SK-N-SH (cell line): ENCODE measurements at regions not wholly inside any gene's neighbourhood (a gene's known extent, or its start where the extent isn't known, plus 50 kb on each side); places are given as distances from the start of the nearest gene placed in this dataset.

Experiments
- CTCF ChIA-PET: fragments of 300-600, 350-600 bp; formaldehyde crosslinking; extraction: SDS; loops from one replicate; lab custom pipeline; 2021; lab: Yijun Ruan, JAX
- POLR2A ChIA-PET: fragments of 350-600 bp; sonication (Branson Sonifier 250); formaldehyde crosslinking; extraction: SDS; loops from one replicate; lab custom pipeline; 2020; ENCODE audit warnings: antibody characterized with exemption, inconsistent platforms; lab: Yijun Ruan, JAX
- DNase-seq: peaks from one replicate; pipeline ENCODE4 v3.0.0; 2012
- H2AFZ ChIP-seq: fragments of 200-600 bp; sonication (generic); 2 replicates; pipeline ENCODE4 v1.8.1; 2016; ENCODE audit warnings: antibody characterized with exemption, mild to moderate bottlenecking, low read depth
- H3F3A ChIP-seq: fragments of 200-600 bp; sonication (generic); replicated peaks from 2 replicates; pipeline ENCODE3; 2016; ENCODE audit warnings: antibody characterized with exemption, mild to moderate bottlenecking; ENCODE audit not compliant: insufficient read depth
- H3K27ac ChIP-seq, 2 experiments: fragments of 200-500 bp in 1 of 2; fragments of 200-600 bp in 1 of 2; sonication (Bioruptor generic) in 1 of 2; sonication (generic), shearing (Covaris generic) in 1 of 2; 2 replicates each; pipeline versions ENCODE4 v1.5.1 to v1.6.1; 2014 to 2016; ENCODE audit warnings: low read depth in 2 of 2, inconsistent platforms in 1 of 2, low read length in 1 of 2, mild to moderate bottlenecking in 1 of 2, mixed read lengths in 1 of 2
- H3K27me3 ChIP-seq: fragments of 200-600 bp; sonication (generic), shearing (Covaris generic); 2 replicates; pipeline ENCODE4 v1.6.1; 2016; ENCODE audit warnings: mixed run types; ENCODE audit not compliant: insufficient read depth
- H3K36me3 ChIP-seq, 2 experiments: fragments of 200-500 bp in 1 of 2; fragments of 200-600 bp in 1 of 2; sonication (Bioruptor generic) in 1 of 2; sonication (generic) in 1 of 2; replicated peaks in 1 of 2; 2 replicates each; pipeline versions ENCODE3 to v1.5.1; 2014 to 2016; ENCODE audit warnings: low read length in 1 of 2, mild to moderate bottlenecking in 1 of 2; ENCODE audit not compliant: insufficient read depth in 2 of 2, control insufficient read depth in 1 of 2
- H3K4me1 ChIP-seq, 2 experiments: fragments of 200-500 bp in 1 of 2; fragments of 200-600 bp in 1 of 2; sonication (Bioruptor generic) in 1 of 2; sonication (generic), shearing (Covaris generic) in 1 of 2; 2 replicates each; pipeline versions ENCODE4 v1.5.1 to v1.6.1; 2014 to 2016; ENCODE audit warnings: low read depth in 1 of 2, low read length in 1 of 2, mixed run types in 1 of 2; ENCODE audit not compliant: insufficient read depth in 2 of 2, control insufficient read depth in 1 of 2
- H3K4me2 ChIP-seq: fragments of 200-600 bp; sonication (generic), shearing (Covaris generic); 2 replicates; pipeline ENCODE4 v1.6.1; 2017; ENCODE audit warnings: mixed run types
- H3K4me3 ChIP-seq, 2 experiments: fragments of 200-500 bp in 1 of 2; fragments of 200-600 bp in 1 of 2; sonication (Bioruptor generic) in 1 of 2; sonication (generic), shearing (Covaris generic) in 1 of 2; 2 replicates each; pipeline versions ENCODE4 v1.5.1 to v1.8.1; 2014 to 2016; ENCODE audit warnings: low read depth in 2 of 2, inconsistent platforms in 1 of 2, low read length in 1 of 2, mild to moderate bottlenecking in 1 of 2, mixed read lengths in 1 of 2, moderate library complexity in 1 of 2
- H3K79me2 ChIP-seq: fragments of 200-600 bp; sonication (generic); 2 replicates; pipeline ENCODE4 v1.8.1; 2017; ENCODE audit warnings: mild to moderate bottlenecking; ENCODE audit not compliant: insufficient read depth
- H3K9ac ChIP-seq: fragments of 200-600 bp; sonication (generic); 2 replicates; pipeline ENCODE4 v1.6.1; 2017; ENCODE audit warnings: mixed run types
- H3K9me2 ChIP-seq: fragments of 200-600 bp; sonication (generic); 2 replicates; pipeline ENCODE4 v1.6.1; 2017; ENCODE audit warnings: mixed run types
- H3K9me3 ChIP-seq: fragments of 200-600 bp; sonication (generic); 2 replicates; pipeline ENCODE4 v1.6.1; 2017; ENCODE audit warnings: mixed run types, mild to moderate bottlenecking, moderate library complexity
- H4K20me1 ChIP-seq: fragments of 200-600 bp; sonication (generic); 2 replicates; pipeline ENCODE4 v1.6.1; 2017; ENCODE audit warnings: mild to moderate bottlenecking, mixed run types; ENCODE audit not compliant: insufficient read depth
- CHD2 ChIP-seq: fragments of 150-350 bp; IDR thresholded peaks from 2 replicates; pipeline ENCODE4 v1.6.1; 2018; ENCODE audit warnings: low read length; ENCODE audit not compliant: partially characterized antibody
- ELF1 ChIP-seq: IDR thresholded peaks from 2 replicates; pipeline ENCODE4 v1.4.0; 2012
- FOXJ3 ChIP-seq: sonication (generic); formaldehyde crosslinking; IDR thresholded peaks from 2 replicates; pipeline ENCODE4 v1.5.1; 2020; ENCODE audit warnings: mild to moderate bottlenecking, missing genetic modification reagents
- GABPA ChIP-seq: IDR thresholded peaks from 2 replicates; pipeline ENCODE4 v1.4.0; 2012; ENCODE audit warnings: low read depth, mild to moderate bottlenecking
- IRF3 ChIP-seq: fragments of 150-350 bp; IDR thresholded peaks from 2 replicates; pipeline ENCODE4 v1.6.1; 2016; ENCODE audit warnings: mild to moderate bottlenecking, low read depth, low read length
- JUND ChIP-seq: IDR thresholded peaks from 2 replicates; pipeline ENCODE4 v1.4.0; 2012
- MXI1 ChIP-seq: IDR thresholded peaks from 2 replicates; pipeline ENCODE4 v1.6.1; 2012; ENCODE audit warnings: mild to moderate bottlenecking, low read depth, low read length, improper control_type of control experiment
- NFIC ChIP-seq: IDR thresholded peaks from 2 replicates; pipeline ENCODE4 v1.4.0; 2012; ENCODE audit warnings: borderline replicate concordance
- NRF1 ChIP-seq: IDR thresholded peaks from 2 replicates; pipeline ENCODE4 v1.6.1; 2012; ENCODE audit warnings: low read depth, mild to moderate bottlenecking, low read length
- PBX3 ChIP-seq: IDR thresholded peaks from 2 replicates; pipeline ENCODE4; 2012
- RAD21 ChIP-seq: IDR thresholded peaks from 2 replicates; pipeline ENCODE4 v1.6.1; 2012; ENCODE audit warnings: mild to moderate bottlenecking, low read length
- REST ChIP-seq: IDR thresholded peaks from 2 replicates; pipeline ENCODE4 v1.6.1; 2012; ENCODE audit warnings: mild to moderate bottlenecking, low read depth, low read length, moderate library complexity
- RXRA ChIP-seq: IDR thresholded peaks from 2 replicates; pipeline ENCODE4 v1.4.0; 2012; ENCODE audit warnings: low read depth, mild to moderate bottlenecking, borderline replicate concordance
- SMC3 ChIP-seq: IDR thresholded peaks from 2 replicates; pipeline ENCODE4 v1.6.1; 2012; ENCODE audit warnings: low read depth, low read length, improper control_type of control experiment
- TEAD4 ChIP-seq: IDR thresholded peaks from 2 replicates; pipeline ENCODE4 v1.4.0; 2012; ENCODE audit warnings: mild to moderate bottlenecking, borderline replicate concordance; ENCODE audit not compliant: insufficient read depth
- USF1 ChIP-seq: IDR thresholded peaks from 2 replicates; pipeline ENCODE4 v1.4.0; 2012; ENCODE audit warnings: low read depth, borderline replicate concordance
- WGBS: methylation state at CpG from one replicate; pipeline ENCODE4 v1.1.6; 2017; ENCODE audit warnings: low lambda C conversion rate; 5-methylcytosine and 5-hydroxymethylcytosine counted together

GRCh38 chr7:51950813-51951212 is 634.2 kb upstream of the COBL start (continued):
- TF ChIP-seq IRF3 (no peak), RXRA (no peak), MXI1 (no peak)

GRCh38 chr7:51949726-51950644 is 633.4 kb upstream of the COBL start:
- ChIA-PET POLR2A (no interaction called here), CTCF (interaction anchor here (1.1 to 1.5 kb wide), 2 partner anchors 19 to 224 kb away, joined by 3 to 4 read pairs; no protein-coding TSS in a partner anchor)
- Histone ChIP-seq H3K79me2 (no peaks in the 10 kb centered on the region), H3K9me2 (0 out of 2 replicates have a peak, but pooled peaks cover 7% of the 10 kb centered on the region), H3K27me3 (no peaks in the 10 kb centered on the region), H3K9me3 (0 out of 2 replicates have a peak, but pooled peaks cover 12% of the 10 kb centered on the region), H3K4me1 (peaks cover 0 to 9% of the 10 kb centered on the region in 2 experiments; a peak in 2 of 4 replicates), H3F3A (no peaks in the 10 kb centered on the region), H3K36me3 (peaks cover 0 to 3% of the 10 kb centered on the region in 2 experiments), H3K4me3 (no peak overlapping the region), H4K20me1 (no peaks in the 10 kb centered on the region), H2AFZ (no peak overlapping the region), H3K4me2 (no peak overlapping the region), H3K27ac (peak overlapping the region in 1 of 2 experiments; percentile 23; a peak in 1 of 4 replicates), H3K9ac (no peak overlapping the region)
- no peak for TF ChIP-seq GABPA
- no peak for TF ChIP-seq SMC3
- no peak for TF ChIP-seq PBX3
- TF ChIP-seq NRF1 = no peak
- no peak for TF ChIP-seq CHD2
- TF ChIP-seq NFIC = no peak
- no peak for TF ChIP-seq JUND
- peak; percentile 21; the same call in 1 of the 2 replicates for TF ChIP-seq RAD21
- WGBS = 32% methylated on average over 9 of the region's 9 CpGs
- DNase-seq = peak; percentile 28

GRCh38 chr7:51930834-51931233 is 614.2 kb upstream of the COBL start:
- Histone ChIP-seq H2AFZ (no peak overlapping the region), H3K79me2 (no peaks in the 10 kb centered on the region), H4K20me1 (no peaks in the 10 kb centered on the region), H3K9ac (no peak overlapping the region), H3K4me1 (no peaks in the 10 kb centered on the region), H3K4me2 (no peak overlapping the region), H3K27me3 (no peaks in the 10 kb centered on the region), H3K27ac (no peak overlapping the region), H3K36me3 (no peaks in the 10 kb centered on the region), H3K9me3 (peaks cover 4% of the 10 kb centered on the region; the same call in 1 of the 2 replicates), H3K9me2 (peaks cover 2% of the 10 kb centered on the region), H3K4me3 (no peak overlapping the region), H3F3A (no peaks in the 10 kb centered on the region)
- DNase-seq = no peak
- WGBS = 24% methylated on average over 2 of the region's 2 CpGs
- POLR2A ChIA-PET = no interaction called here
- CTCF ChIA-PET = no interaction called here
- TF ChIP-seq FOXJ3 (CRISPR knock-in tag) = no peak
- TF ChIP-seq NRF1 = no peak
- no peak for TF ChIP-seq USF1
- no peak for TF ChIP-seq JUND
- no peak for TF ChIP-seq TEAD4
- TF ChIP-seq ELF1 = no peak
- TF ChIP-seq MXI1 = no peak
- no peak for TF ChIP-seq REST
- no peak for TF ChIP-seq IRF3
